Natural killer cell (primary cell): ENCODE measurements at regions not wholly inside any gene's neighbourhood (a gene's known extent, or its start where the extent isn't known, plus 50 kb on each side); places are given as distances from the start of the nearest gene placed in this dataset.

Experiments used
- ATAC-seq, 3 donors: fragments of 150-1000 bp in 2 of 3; fragments of 200-7000 bp in 1 of 3; cut with Tn5 transposase; 1 replicate in 1 of 3; 2 replicates in 2 of 3; pipeline ENCODE4 v1.10.0; 2021; ENCODE audit warnings: mild to moderate bottlenecking in 2 of 3, moderate library complexity in 2 of 3
- DNase-seq, 2 donors: peaks; one replicate each; pipeline versions ENCODE4 v3.0.0 to v3.0.0-alpha.2; 2013 to 2021; ENCODE audit warnings: mixed read lengths in 1 of 2
- H3K27ac ChIP-seq: one replicate; pipeline ENCODE4 v1.5.1; 2013; ENCODE audit warnings: mild to moderate bottlenecking, low read length
- H3K27me3 ChIP-seq: one replicate; pipeline ENCODE4 v1.6.1; 2013; ENCODE audit warnings: low read length; ENCODE audit not compliant: control insufficient read depth, insufficient read depth
- H3K36me3 ChIP-seq: one replicate; pipeline ENCODE4 v1.6.1; 2013; ENCODE audit warnings: low read length; ENCODE audit not compliant: control insufficient read depth, insufficient read depth
- H3K4me1 ChIP-seq: one replicate; pipeline ENCODE4 v1.6.1; 2013; ENCODE audit warnings: low read length; ENCODE audit not compliant: control insufficient read depth, insufficient read depth
- H3K4me3 ChIP-seq: one replicate; pipeline ENCODE4 v1.5.1; 2013; ENCODE audit warnings: low read length
- H3K9me3 ChIP-seq: one replicate; pipeline ENCODE4 v1.6.1; 2013; ENCODE audit warnings: low read length; ENCODE audit not compliant: control insufficient read depth, insufficient read depth
- H3K27ac Mint-ChIP-seq, 2 donors: one replicate each; pipeline ENCODE4 v1.8.0; 2022; ENCODE audit warnings: mild to moderate bottlenecking in 2 of 2, mixed read lengths in 2 of 2, moderate library complexity in 1 of 2
- H3K27me3 Mint-ChIP-seq, 2 donors: one replicate each; pipeline ENCODE4 v1.8.0; 2022; ENCODE audit warnings: low read depth in 2 of 2, mixed read lengths in 2 of 2
- H3K36me3 Mint-ChIP-seq: one replicate; pipeline ENCODE4 v1.8.0; 2022; ENCODE audit warnings: mixed read lengths
- H3K4me1 Mint-ChIP-seq, 2 donors: one replicate each; pipeline ENCODE4 v1.8.0; 2022; ENCODE audit warnings: mixed read lengths in 2 of 2
- H3K4me3 Mint-ChIP-seq: one replicate; pipeline ENCODE4 v1.8.0; 2022; ENCODE audit warnings: mild to moderate bottlenecking, moderate library complexity, mixed read lengths
- H3K9me3 Mint-ChIP-seq, 2 donors: one replicate each; pipeline ENCODE4 v1.8.0; 2022; ENCODE audit warnings: mixed read lengths in 2 of 2
- WGBS: methylation state at CpG from one replicate; pipeline ENCODE4 v1.1.7; 2013; ENCODE audit warnings: missing lambda C conversion rate; ENCODE audit not compliant: insufficient coverage; 5-methylcytosine and 5-hydroxymethylcytosine counted together
- intact Hi-C: fragments of 100-400 bp; cut with micrococcal nuclease; formaldehyde crosslinking; loops from one replicate; pipeline ENCODE4 v1.14.2; 2022
- TF ChIP-seq, protein P1 (sequence below): fragments of 200-600 bp; IDR thresholded peaks from one replicate; pipeline ENCODE4 v1.8.0; 2022; ENCODE audit warnings: antibody characterized with exemption

- no peak for DNase-seq
- Mint-ChIP-seq H3K27me3 (peaks cover 0 to 4% of the 10 kb centered on the region in 2 donors), H3K9me3 (peaks cover 0 to 2% of the 10 kb centered on the region in 2 donors), H3K4me3 (no peak overlapping the region), H3K4me1 (no peaks in the 10 kb centered on the region), H3K36me3 (no peaks in the 10 kb centered on the region), H3K27ac (no peak overlapping the region)
- Histone ChIP-seq H3K9me3 (peaks cover 2% of the 10 kb centered on the region), H3K4me3 (no peak overlapping the region), H3K27me3 (no peaks in the 10 kb centered on the region), H3K27ac (no peak overlapping the region), H3K4me1 (no peaks in the 10 kb centered on the region), H3K36me3 (no peaks in the 10 kb centered on the region)
- intact Hi-C loops = no loop called here
- TF ChIP-seq, protein P1, sequence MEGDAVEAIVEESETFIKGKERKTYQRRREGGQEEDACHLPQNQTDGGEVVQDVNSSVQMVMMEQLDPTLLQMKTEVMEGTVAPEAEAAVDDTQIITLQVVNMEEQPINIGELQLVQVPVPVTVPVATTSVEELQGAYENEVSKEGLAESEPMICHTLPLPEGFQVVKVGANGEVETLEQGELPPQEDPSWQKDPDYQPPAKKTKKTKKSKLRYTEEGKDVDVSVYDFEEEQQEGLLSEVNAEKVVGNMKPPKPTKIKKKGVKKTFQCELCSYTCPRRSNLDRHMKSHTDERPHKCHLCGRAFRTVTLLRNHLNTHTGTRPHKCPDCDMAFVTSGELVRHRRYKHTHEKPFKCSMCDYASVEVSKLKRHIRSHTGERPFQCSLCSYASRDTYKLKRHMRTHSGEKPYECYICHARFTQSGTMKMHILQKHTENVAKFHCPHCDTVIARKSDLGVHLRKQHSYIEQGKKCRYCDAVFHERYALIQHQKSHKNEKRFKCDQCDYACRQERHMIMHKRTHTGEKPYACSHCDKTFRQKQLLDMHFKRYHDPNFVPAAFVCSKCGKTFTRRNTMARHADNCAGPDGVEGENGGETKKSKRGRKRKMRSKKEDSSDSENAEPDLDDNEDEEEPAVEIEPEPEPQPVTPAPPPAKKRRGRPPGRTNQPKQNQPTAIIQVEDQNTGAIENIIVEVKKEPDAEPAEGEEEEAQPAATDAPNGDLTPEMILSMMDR = no peak
- no peak for ATAC-seq
Observed at GRCh38 chr2:19763731-19764130, 138.1 kb downstream of the TTC32 start.

- Histone ChIP-seq H3K4me3 (no peak overlapping the region), H3K36me3 (no peaks in the 10 kb centered on the region), H3K9me3 (peaks cover 2% of the 10 kb centered on the region), H3K4me1 (no peaks in the 10 kb centered on the region), H3K27ac (no peak overlapping the region), H3K27me3 (no peaks in the 10 kb centered on the region)
- WGBS = 73% methylated on average over 1 of the region's 1 CpG
- Mint-ChIP-seq H3K4me3 (no peak overlapping the region), H3K9me3 (peaks cover 0 to 2% of the 10 kb centered on the region in 2 donors), H3K4me1 (no peaks in the 10 kb centered on the region), H3K36me3 (no peaks in the 10 kb centered on the region), H3K27ac (no peak overlapping the region), H3K27me3 (peaks cover 0 to 5% of the 10 kb centered on the region in 2 donors)
- intact Hi-C loops = no loop called here
- TF ChIP-seq, protein P1 = no peak
- no peak for ATAC-seq
- no peak for DNase-seq
Observed at GRCh38 chr2:19762959-19763605, 138.7 kb downstream of the TTC32 start.

DNA sequence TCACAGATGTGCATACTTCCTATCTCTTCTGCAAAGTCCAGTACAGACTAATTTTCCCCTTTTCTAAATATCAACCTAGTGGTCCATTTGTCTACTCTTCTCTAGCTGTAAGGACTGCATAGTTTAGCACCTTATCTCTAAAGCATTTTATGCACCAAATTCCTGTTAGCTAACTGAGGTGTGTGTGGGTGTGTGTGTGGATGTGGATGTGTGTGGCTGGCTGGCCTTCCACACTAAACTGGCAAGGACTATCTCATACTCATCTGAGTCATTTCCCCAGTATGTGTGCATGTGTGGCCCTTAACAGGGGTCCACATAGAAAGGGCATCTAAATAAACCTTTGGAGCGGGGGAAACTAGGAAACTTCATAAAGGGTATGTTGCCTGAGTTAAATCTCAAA lies 139.6 kb downstream of the TTC32 start:
- H3K4me1 ChIP-seq = no peaks in the 10 kb centered on the region
- TF ChIP-seq, protein P1 = no peak
- ATAC-seq = no peak
- peaks cover 0 to 6% of the 10 kb centered on the region in 2 donors for H3K27me3 Mint-ChIP-seq
- no peak overlapping the region for H3K27ac ChIP-seq
- intact Hi-C loops = no loop called here
- H3K4me1 Mint-ChIP-seq = no peaks in the 10 kb centered on the region
- WGBS = 84% methylated on average over 1 of the region's 1 CpG
- H3K27ac Mint-ChIP-seq = no peak overlapping the region
- H3K9me3 ChIP-seq = peaks cover 2% of the 10 kb centered on the region
- H3K36me3 Mint-ChIP-seq = no peaks in the 10 kb centered on the region
- no peak for DNase-seq
- no peaks in the 10 kb centered on the region for H3K27me3 ChIP-seq
- peaks cover 0 to 2% of the 10 kb centered on the region in 2 donors for H3K9me3 Mint-ChIP-seq
- no peaks in the 10 kb centered on the region for H3K36me3 ChIP-seq
- no peak overlapping the region for H3K4me3 Mint-ChIP-seq
- no peak overlapping the region for H3K4me3 ChIP-seq

GRCh38 chr2:19759880-19760279 lies 141.9 kb downstream of the TTC32 start:
- no peak for ATAC-seq
- H3K4me1 Mint-ChIP-seq = no peaks in the 10 kb centered on the region
- no peaks in the 10 kb centered on the region for H3K36me3 ChIP-seq
- H3K9me3 ChIP-seq = no peaks in the 10 kb centered on the region
- TF ChIP-seq, protein P1 = no peak
- H3K9me3 Mint-ChIP-seq = peaks cover 0 to 2% of the 10 kb centered on the region in 2 donors
- H3K27me3 ChIP-seq = no peaks in the 10 kb centered on the region
- intact Hi-C loops = no loop called here
- no peak for DNase-seq
- no peak overlapping the region for H3K4me3 ChIP-seq
- H3K27me3 Mint-ChIP-seq = peaks cover 0 to 6% of the 10 kb centered on the region in 2 donors
- no peaks in the 10 kb centered on the region for H3K36me3 Mint-ChIP-seq
- no peak overlapping the region for H3K27ac ChIP-seq
- no peak overlapping the region for H3K27ac Mint-ChIP-seq
- H3K4me3 Mint-ChIP-seq = no peak overlapping the region
- no peaks in the 10 kb centered on the region for H3K4me1 ChIP-seq
- WGBS = 85% methylated on average over 6 of the region's 6 CpGs
